PC-3 (cell line): ENCODE measurements at regions not wholly inside any gene's neighbourhood (a gene's known extent, or its start where the extent isn't known, plus 50 kb on each side); places are given as distances from the start of the nearest gene placed in this dataset.

Source experiments
- ATAC-seq: fragments of 200-7000 bp; cut with Tn5 transposase; 2 replicates; pipeline ENCODE4 v1.9.1; 2020; ENCODE audit warnings: mild to moderate bottlenecking, moderate library complexity
- BruUV-seq: library from RNA; stranded (reverse); fragments of 400-500 nt; replicated peaks from 2 replicates; lab custom pipeline; 2021; lab: Mats Ljungman, UMichigan
- CTCF ChIA-PET: fragments of 300-600 bp; sonication (Branson Sonifier 250); formaldehyde crosslinking; loops from one replicate; lab custom pipeline; 2022; ENCODE audit warnings: antibody characterized with exemption; lab: Charles Lee
- POLR2A ChIA-PET: fragments of 300-600 bp; sonication (Branson Sonifier 250); formaldehyde crosslinking; loops from one replicate; lab custom pipeline; 2022; ENCODE audit warnings: antibody characterized with exemption; ENCODE audit not compliant: unreplicated experiment; lab: Charles Lee
- DNase-seq: peaks from one replicate; pipeline ENCODE4 v3.0.0-alpha.2; 2015
- H2AFZ ChIP-seq: fragments of 300-600 bp; sonication (generic); 2 replicates; pipeline ENCODE4 v1.6.0; 2016; ENCODE audit warnings: antibody characterized with exemption, low read length
- H3F3A ChIP-seq: fragments of 300-600 bp; sonication (generic); one replicate; pipeline ENCODE4 v1.6.0; 2017; ENCODE audit warnings: antibody characterized with exemption, low read length, control low read depth, mild to moderate bottlenecking; ENCODE audit not compliant: unreplicated experiment
- H3K27ac ChIP-seq: fragments of 300-600 bp; sonication (generic); 2 replicates; pipeline ENCODE4 v1.5.1; 2016; ENCODE audit warnings: mild to moderate bottlenecking, low read length
- H3K27me3 ChIP-seq: fragments of 300-600 bp; sonication (generic); 2 replicates; pipeline ENCODE4 v1.6.1; 2016; ENCODE audit warnings: low read length, mixed read lengths
- H3K36me3 ChIP-seq: fragments of 300-600 bp; sonication (generic); 2 replicates; pipeline ENCODE4 v1.6.1; 2016; ENCODE audit warnings: low read depth, mixed run types, low read length, mixed read lengths
- H3K4me1 ChIP-seq: fragments of 300-600 bp; sonication (generic); 2 replicates; pipeline ENCODE4 v1.5.1; 2016; ENCODE audit warnings: low read length; ENCODE audit not compliant: insufficient read depth
- H3K4me2 ChIP-seq: fragments of 300-600 bp; sonication (generic); 2 replicates; pipeline ENCODE4 v1.6.0; 2016; ENCODE audit warnings: low read length
- H3K4me3 ChIP-seq: fragments of 300-600 bp; sonication (generic); 2 replicates; pipeline ENCODE4 v1.5.1; 2016; ENCODE audit warnings: mild to moderate bottlenecking, low read length, mixed read lengths
- H3K79me2 ChIP-seq: fragments of 300-600 bp; sonication (generic); 2 replicates; pipeline ENCODE4 v1.6.1; 2017; ENCODE audit warnings: low read length, mixed read lengths
- H3K9ac ChIP-seq: fragments of 300-600 bp; sonication (generic); 2 replicates; pipeline ENCODE4 v1.6.0; 2016; ENCODE audit warnings: mild to moderate bottlenecking, low read length
- H3K9me2 ChIP-seq: fragments of 300-600 bp; sonication (generic); replicated peaks from 2 replicates; pipeline ENCODE4 v1.6.1; 2016; ENCODE audit warnings: mixed run types, low read length, mixed read lengths
- H3K9me3 ChIP-seq: fragments of 300-600 bp; sonication (generic); 2 replicates; pipeline ENCODE4 v1.6.1; 2016; ENCODE audit warnings: low read length, mixed read lengths
- H4K20me1 ChIP-seq: fragments of 300-600 bp; sonication (generic); 2 replicates; pipeline ENCODE4 v1.6.1; 2016; ENCODE audit warnings: low read length, mixed read lengths
- EZH2 ChIP-seq: fragments of 300-600 bp; sonication (generic); IDR thresholded peaks from one replicate; pipeline ENCODE4 v1.6.1; 2017; ENCODE audit warnings: antibody characterized with exemption, mild to moderate bottlenecking, low read length; ENCODE audit not compliant: unreplicated experiment
- EZH2phosphoT487 ChIP-seq: fragments of 300-600 bp; sonication (generic); IDR thresholded peaks from 2 replicates; pipeline ENCODE4 v1.6.1; 2018; ENCODE audit warnings: mild to moderate bottlenecking, antibody characterized with exemption, low read length, borderline replicate concordance
- intact Hi-C: fragments of 100-400 bp; cut with micrococcal nuclease; formaldehyde crosslinking; loops from 2 replicates; pipeline ENCODE4 v1.9.0; 2023
- TF ChIP-seq, protein P1 (sequence below): fragments of 300-600 bp; sonication (generic); conservative IDR thresholded peaks from 2 replicates; pipeline ENCODE4 v1.5.1; 2017; ENCODE audit warnings: antibody characterized with exemption, low read depth, mild to moderate bottlenecking, low read length

DNA sequence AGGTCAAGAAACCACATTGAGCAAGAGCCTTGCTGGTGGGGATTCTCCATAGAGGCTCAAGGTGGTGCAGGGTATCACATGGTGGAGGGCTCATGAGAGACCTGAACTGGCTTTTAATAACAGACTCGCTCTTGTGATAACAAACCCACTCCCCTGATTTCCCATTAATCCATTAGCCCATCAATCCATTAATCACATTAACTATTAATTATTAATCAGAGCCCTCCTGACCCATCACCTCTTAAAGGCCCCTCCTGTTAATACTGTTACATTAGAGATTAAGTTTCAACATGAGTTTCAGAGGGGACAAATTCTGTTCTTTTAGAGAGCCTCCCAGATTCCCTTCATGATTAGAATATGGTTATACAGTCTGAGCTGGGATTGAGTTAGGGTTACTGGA, 61.8 kb downstream of the IER5 start:
- Histone ChIP-seq H3K9ac (no peak overlapping the region), H3F3A (no peaks in the 10 kb centered on the region), H4K20me1 (no peaks in the 10 kb centered on the region), H3K4me3 (no peak overlapping the region), H3K79me2 (no peaks in the 10 kb centered on the region), H3K36me3 (no peaks in the 10 kb centered on the region), H3K9me2 (no peaks in the 10 kb centered on the region), H3K4me1 (no peaks in the 10 kb centered on the region), H2AFZ (no peak overlapping the region), H3K9me3 (no peaks in the 10 kb centered on the region), H3K4me2 (no peak overlapping the region), H3K27ac (no peak overlapping the region), H3K27me3 (no peaks in the 10 kb centered on the region)
- intact Hi-C loops = no loop called here
- no peak for DNase-seq
- ATAC-seq = no peak
- TF ChIP-seq EZH2phosphoT487 = no peak
- TF ChIP-seq EZH2 = no peak
- TF ChIP-seq, protein P1, sequence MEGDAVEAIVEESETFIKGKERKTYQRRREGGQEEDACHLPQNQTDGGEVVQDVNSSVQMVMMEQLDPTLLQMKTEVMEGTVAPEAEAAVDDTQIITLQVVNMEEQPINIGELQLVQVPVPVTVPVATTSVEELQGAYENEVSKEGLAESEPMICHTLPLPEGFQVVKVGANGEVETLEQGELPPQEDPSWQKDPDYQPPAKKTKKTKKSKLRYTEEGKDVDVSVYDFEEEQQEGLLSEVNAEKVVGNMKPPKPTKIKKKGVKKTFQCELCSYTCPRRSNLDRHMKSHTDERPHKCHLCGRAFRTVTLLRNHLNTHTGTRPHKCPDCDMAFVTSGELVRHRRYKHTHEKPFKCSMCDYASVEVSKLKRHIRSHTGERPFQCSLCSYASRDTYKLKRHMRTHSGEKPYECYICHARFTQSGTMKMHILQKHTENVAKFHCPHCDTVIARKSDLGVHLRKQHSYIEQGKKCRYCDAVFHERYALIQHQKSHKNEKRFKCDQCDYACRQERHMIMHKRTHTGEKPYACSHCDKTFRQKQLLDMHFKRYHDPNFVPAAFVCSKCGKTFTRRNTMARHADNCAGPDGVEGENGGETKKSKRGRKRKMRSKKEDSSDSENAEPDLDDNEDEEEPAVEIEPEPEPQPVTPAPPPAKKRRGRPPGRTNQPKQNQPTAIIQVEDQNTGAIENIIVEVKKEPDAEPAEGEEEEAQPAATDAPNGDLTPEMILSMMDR = no peak
- BruUV-seq = no TSS peak
- ChIA-PET CTCF (no interaction called here), POLR2A (no interaction called here)

DNA sequence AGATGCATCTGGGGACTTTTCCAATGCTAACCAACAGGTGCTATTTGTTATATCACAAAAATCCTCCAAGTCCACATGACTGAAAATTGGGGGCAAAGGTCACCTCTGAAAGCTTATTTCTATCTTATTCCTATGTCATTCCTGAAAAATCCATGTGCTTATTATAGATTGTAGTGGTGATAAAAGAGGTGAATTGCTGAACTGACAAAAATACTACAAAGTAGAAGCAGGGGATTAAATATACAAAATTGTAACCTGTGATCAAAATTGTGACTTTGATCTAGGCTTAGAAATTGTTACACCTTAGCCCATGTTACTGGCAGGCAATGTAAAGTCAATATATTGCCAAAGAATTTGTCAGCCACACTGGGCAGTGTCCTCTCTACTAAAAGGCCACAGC, 62.3 kb downstream of the IER5 start:
- no peak overlapping the region for H2AFZ ChIP-seq
- no peaks in the 10 kb centered on the region for H3K36me3 ChIP-seq
- intact Hi-C loops = no loop called here
- no peaks in the 10 kb centered on the region for H3K9me3 ChIP-seq
- no peak overlapping the region for H3K4me2 ChIP-seq
- no peak for ATAC-seq
- H3K27me3 ChIP-seq = no peaks in the 10 kb centered on the region
- no peaks in the 10 kb centered on the region for H3K9me2 ChIP-seq
- H3K27ac ChIP-seq = no peak overlapping the region
- H4K20me1 ChIP-seq = no peaks in the 10 kb centered on the region
- H3K4me1 ChIP-seq = no peaks in the 10 kb centered on the region
- no peaks in the 10 kb centered on the region for H3K79me2 ChIP-seq
- TF ChIP-seq, protein P1 = no peak
- no peak overlapping the region for H3K4me3 ChIP-seq
- BruUV-seq = no TSS peak
- no peaks in the 10 kb centered on the region for H3F3A ChIP-seq
- DNase-seq = no peak
- no peak overlapping the region for H3K9ac ChIP-seq
- POLR2A ChIA-PET = no interaction called here
- CTCF ChIA-PET = no interaction called here

DNA sequence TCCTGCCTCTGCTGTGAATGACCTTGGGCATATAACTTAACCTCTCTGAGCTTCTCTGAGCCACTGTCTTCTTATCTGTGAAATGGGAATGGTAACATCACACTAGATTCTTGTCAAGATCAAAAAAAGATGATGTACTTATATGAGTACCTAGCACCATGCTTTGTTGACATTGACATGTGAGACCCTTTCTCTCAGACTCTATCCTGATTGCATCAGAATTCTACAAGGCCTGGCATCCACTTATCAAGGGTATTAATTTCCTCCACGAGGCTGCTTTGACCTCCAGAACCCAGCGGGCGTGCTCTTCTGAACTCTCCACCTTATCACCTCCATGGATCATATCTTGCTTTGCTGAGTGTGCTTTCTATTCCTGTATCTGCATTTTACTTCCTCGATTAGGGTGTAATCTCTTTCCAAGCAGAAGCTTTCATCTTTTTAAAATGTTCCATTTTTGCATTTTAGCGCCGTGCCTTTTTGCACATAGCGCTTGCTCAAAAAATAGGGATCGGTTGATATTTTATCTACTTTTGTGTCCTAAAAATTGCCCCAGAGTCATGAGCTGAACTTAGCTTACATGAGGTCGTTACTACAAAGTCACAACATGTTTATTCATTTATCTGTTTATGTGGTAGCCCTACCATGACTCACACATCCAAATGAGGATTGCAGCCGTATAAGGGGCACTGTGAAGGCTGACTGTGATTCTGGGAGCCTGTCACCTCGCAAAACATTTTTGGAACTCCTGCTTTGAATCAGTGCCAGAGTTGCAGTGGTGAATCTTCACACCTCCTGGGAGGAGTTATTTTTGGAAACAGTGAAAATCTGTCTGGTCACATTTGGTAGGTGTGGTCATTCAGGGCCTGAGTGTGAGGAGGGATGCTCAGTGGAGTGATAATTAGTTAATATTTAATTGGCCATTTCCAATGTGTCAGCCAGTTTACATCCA, 63.2 kb downstream of the IER5 start:
- Histone ChIP-seq H3K9me2 (no peaks in the 10 kb centered on the region), H3K4me3 (no peak overlapping the region), H3K9ac (no peak overlapping the region), H3K9me3 (no peaks in the 10 kb centered on the region), H3K27me3 (no peaks in the 10 kb centered on the region), H3F3A (no peaks in the 10 kb centered on the region), H4K20me1 (no peaks in the 10 kb centered on the region), H3K4me2 (no peak overlapping the region), H2AFZ (no peak overlapping the region), H3K4me1 (no peaks in the 10 kb centered on the region), H3K27ac (no peak overlapping the region), H3K79me2 (no peaks in the 10 kb centered on the region), H3K36me3 (no peaks in the 10 kb centered on the region)
- ATAC-seq (no peak), DNase-seq (no peak)
- no TSS peak for BruUV-seq
- ChIA-PET POLR2A (interaction anchor here (0.6 kb wide), 1 partner anchor 263 kb away, joined by 3 read pairs; no protein-coding TSS in a partner anchor), CTCF (no interaction called here)
- intact Hi-C loops = no loop called here
- TF ChIP-seq, protein P1 = no peak
- TF ChIP-seq EZH2 = no peak
- no peak for TF ChIP-seq EZH2phosphoT487
